ENCODE measurements at regions not wholly inside any gene's neighbourhood (a gene's known extent, or its start where the extent isn't known, plus 50 kb on each side); places are given as distances from the start of the nearest gene placed in this dataset.

DNA sequence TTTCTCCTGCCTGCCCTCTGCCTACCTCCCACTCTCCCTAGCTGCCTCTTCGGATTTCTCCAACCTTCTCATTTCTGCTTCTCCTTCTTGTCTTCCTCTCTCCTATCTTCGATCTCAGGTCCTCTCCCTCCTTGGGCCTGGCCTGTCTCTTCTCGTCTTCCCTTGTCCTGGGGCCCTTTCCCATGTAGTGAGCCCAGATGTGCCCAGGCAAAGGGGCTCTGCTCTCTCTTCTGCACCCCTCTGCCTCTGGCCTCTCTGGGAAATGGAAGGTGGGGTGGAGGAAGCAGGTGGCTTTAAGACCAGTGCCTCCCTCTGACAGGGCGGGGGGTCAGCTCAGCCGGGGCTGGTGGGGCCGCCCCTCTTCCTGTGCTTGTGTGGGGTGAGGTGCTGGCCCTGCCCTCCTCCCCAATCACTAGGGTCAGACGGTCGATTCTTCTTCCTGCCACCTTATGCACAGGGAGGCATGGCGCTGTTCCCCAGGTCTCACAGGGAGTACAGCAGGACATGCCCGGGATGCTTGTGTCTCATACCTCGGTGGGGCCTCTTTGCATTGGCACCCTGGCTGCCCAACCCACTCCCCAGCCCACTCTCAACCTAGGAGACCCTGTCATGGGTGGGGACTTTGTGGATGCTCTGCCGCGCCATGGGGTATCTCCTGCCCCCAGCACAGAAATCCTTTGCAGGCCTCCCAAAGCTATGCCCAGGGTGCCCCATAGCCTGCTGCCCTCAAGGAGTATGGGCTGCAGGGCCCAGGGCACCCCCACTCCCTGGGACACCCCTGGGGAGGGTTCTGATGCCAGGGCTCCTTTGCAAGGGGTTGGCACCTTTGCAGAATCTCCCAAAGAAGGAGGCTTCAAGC is 213.8 kb upstream of the HAAO start (continued):
- TF ChIP-seq, protein P1, sequence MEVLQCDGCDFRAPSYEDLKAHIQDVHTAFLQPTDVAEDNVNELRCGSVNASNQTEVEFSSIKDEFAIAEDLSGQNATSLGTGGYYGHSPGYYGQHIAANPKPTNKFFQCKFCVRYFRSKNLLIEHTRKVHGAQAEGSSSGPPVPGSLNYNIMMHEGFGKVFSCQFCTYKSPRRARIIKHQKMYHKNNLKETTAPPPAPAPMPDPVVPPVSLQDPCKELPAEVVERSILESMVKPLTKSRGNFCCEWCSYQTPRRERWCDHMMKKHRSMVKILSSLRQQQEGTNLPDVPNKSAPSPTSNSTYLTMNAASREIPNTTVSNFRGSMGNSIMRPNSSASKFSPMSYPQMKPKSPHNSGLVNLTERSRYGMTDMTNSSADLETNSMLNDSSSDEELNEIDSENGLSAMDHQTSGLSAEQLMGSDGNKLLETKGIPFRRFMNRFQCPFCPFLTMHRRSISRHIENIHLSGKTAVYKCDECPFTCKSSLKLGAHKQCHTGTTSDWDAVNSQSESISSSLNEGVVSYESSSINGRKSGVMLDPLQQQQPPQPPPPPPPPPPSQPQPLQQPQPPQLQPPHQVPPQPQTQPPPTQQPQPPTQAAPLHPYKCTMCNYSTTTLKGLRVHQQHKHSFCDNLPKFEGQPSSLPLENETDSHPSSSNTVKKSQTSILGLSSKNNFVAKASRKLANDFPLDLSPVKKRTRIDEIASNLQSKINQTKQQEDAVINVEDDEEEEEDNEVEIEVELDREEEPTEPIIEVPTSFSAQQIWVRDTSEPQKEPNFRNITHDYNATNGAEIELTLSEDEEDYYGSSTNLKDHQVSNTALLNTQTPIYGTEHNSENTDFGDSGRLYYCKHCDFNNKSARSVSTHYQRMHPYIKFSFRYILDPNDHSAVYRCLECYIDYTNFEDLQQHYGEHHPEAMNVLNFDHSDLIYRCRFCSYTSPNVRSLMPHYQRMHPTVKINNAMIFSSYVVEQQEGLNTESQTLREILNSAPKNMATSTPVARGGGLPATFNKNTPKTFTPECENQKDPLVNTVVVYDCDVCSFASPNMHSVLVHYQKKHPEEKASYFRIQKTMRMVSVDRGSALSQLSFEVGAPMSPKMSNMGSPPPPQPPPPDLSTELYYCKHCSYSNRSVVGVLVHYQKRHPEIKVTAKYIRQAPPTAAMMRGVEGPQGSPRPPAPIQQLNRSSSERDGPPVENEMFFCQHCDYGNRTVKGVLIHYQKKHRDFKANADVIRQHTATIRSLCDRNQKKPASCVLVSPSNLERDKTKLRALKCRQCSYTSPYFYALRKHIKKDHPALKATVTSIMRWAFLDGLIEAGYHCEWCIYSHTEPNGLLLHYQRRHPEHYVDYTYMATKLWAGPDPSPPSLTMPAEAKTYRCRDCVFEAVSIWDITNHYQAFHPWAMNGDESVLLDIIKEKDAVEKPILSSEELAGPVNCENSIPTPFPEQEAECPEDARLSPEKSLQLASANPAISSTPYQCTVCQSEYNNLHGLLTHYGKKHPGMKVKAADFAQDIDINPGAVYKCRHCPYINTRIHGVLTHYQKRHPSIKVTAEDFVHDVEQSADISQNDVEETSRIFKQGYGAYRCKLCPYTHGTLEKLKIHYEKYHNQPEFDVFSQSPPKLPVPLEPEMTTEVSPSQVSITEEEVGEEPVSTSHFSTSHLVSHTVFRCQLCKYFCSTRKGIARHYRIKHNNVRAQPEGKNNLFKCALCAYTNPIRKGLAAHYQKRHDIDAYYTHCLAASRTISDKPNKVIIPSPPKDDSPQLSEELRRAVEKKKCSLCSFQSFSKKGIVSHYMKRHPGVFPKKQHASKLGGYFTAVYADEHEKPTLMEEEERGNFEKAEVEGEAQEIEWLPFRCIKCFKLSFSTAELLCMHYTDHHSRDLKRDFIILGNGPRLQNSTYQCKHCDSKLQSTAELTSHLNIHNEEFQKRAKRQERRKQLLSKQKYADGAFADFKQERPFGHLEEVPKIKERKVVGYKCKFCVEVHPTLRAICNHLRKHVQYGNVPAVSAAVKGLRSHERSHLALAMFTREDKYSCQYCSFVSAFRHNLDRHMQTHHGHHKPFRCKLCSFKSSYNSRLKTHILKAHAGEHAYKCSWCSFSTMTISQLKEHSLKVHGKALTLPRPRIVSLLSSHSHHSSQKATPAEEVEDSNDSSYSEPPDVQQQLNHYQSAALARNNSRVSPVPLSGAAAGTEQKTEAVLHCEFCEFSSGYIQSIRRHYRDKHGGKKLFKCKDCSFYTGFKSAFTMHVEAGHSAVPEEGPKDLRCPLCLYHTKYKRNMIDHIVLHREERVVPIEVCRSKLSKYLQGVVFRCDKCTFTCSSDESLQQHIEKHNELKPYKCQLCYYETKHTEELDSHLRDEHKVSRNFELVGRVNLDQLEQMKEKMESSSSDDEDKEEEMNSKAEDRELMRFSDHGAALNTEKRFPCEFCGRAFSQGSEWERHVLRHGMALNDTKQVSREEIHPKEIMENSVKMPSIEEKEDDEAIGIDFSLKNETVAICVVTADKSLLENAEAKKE (CRISPR knock-in tag; IDR thresholded peaks at IDR 0.05), result no peak
- no peak for TF ChIP-seq CTCF (conservative IDR thresholded peaks at IDR 0.05; ENCODE audit: low read depth in 2 of 2)
- TF ChIP-seq JUNB (IDR thresholded peaks at IDR 0.05; ENCODE audit: unreplicated experiment), result no peak

DNA sequence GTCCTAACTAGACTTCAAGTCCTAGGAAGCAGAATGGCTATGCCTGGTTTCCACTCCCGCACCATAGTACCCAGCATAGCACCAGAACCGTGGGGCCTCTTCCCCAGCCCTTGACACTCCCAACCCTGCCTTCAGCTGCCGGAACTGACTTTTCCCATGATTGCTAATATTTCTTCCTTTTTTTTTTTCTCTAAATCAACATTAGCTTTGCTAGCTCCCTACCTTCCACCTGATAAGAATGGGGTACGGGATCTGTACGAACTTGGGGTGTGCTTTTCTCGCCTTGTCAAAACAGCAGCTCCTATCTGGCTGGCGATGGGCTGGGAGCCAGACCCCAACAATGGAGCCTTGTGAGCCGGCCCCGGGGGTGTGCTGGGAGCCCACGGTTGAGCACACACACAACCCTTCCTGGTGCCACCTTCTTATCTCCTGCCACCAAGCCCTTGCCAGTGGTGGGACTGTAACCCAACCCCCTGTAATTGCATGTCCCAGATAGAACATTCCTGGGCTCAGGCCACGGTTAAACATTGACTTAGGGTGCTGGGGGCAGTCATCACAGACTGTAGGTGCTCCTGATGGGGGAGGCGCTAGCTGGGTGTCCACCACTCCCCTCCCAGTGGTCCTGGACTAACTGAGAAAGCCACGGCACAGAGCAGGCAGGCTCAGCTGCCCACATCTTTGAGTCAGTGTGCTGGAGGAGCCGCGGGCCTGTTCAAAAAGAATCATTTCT is 213.0 kb upstream of the HAAO start:
- H3K4me3 Mint-ChIP-seq, result no peak overlapping the region
- DNase-seq (ENCODE audit: low spot score) (no peak), ATAC-seq (no peak)
- Histone ChIP-seq H3K4me3 (no peak overlapping the region), H2AFZ (no peak overlapping the region; the same call in 1 of the 2 replicates), H3K4me1 (ENCODE audit: insufficient read depth) (no peaks in the 10 kb centered on the region), H4K20me1 (replicated peaks; ENCODE audit: insufficient read depth) (no peaks in the 10 kb centered on the region), H3K27ac (ENCODE audit: low read depth) (no peak overlapping the region), H3K27me3 (ENCODE audit: insufficient read depth) (no peaks in the 10 kb centered on the region), H3K79me2 (replicated peaks; ENCODE audit: insufficient read depth) (no peaks in the 10 kb centered on the region), H3F3A (replicated peaks; ENCODE audit: low read depth) (no peaks in the 10 kb centered on the region), H3K4me2 (no peak overlapping the region), H3K36me3 (ENCODE audit: insufficient read depth) (no peaks in the 10 kb centered on the region), H3K9me2 (ENCODE audit: insufficient read depth) (no peaks in the 10 kb centered on the region)
- H3K27me3 Mint-ChIP-seq (ENCODE audit: insufficient read depth, low read depth, poor library complexity), result peaks cover 7% of the 10 kb centered on the region
- peaks cover 6% of the 10 kb centered on the region; the same call in 2 of the 3 replicates for H3K9me3 Mint-ChIP-seq
- H3K4me1 Mint-ChIP-seq, result peaks cover 9% of the 10 kb centered on the region
- no peak overlapping the region for H3K27ac Mint-ChIP-seq
- H3K36me3 Mint-ChIP-seq (ENCODE audit: low read depth), result peaks cover 6% of the 10 kb centered on the region; the same call in 1 of the 3 replicates
- TF ChIP-seq ETS1 (IDR thresholded peaks at IDR 0.05) (no peak), JUNB (IDR thresholded peaks at IDR 0.05; ENCODE audit: unreplicated experiment) (no peak), NANOG (IDR thresholded peaks at IDR 0.05; ENCODE audit: borderline replicate concordance) (no peak), CTCF (conservative IDR thresholded peaks at IDR 0.05; ENCODE audit: low read depth in 2 of 2) (no peak), ZNF331 (CRISPR knock-in tag; IDR thresholded peaks at IDR 0.05; ENCODE audit: low read depth) (no peak), EZH2 (IDR thresholded peaks at IDR 0.05; ENCODE audit: low read depth, unreplicated experiment) (no peak)

All from GM23338 (cell line).